GM12872 (cell line): ENCODE measurements at regions not wholly inside any gene's neighbourhood (a gene's known extent, or its start where the extent isn't known, plus 50 kb on each side); places are given as distances from the start of the nearest gene placed in this dataset.

Source experiments
- TF ChIP-seq, protein P1 (sequence below): IDR thresholded peaks from 3 replicates; pipeline ENCODE4 v1.5.1; 2011; ENCODE audit warnings: low read depth, mild to moderate bottlenecking, low read length, moderate library complexity; ENCODE audit not compliant: insufficient read depth

DNA sequence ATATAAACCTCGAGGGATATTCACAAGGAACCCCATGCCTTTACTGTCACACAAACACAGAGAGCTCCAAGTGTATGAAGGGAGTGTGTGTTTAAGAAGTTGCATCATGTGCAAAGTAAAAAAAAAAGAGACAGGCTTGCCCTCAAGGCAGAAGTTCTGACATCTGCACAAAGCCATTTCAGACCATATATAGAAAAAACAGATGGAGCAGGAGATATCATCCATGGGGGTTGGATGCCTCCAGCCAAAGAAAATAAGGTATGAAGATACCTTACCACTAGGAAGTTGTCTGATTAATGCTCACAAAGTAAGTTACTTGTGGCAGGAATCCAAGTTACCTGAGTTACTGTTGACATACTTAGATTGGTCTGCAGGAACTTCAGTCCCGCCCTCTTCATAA, 476.2 kb downstream of the KDM5D start:
- TF ChIP-seq, protein P1, sequence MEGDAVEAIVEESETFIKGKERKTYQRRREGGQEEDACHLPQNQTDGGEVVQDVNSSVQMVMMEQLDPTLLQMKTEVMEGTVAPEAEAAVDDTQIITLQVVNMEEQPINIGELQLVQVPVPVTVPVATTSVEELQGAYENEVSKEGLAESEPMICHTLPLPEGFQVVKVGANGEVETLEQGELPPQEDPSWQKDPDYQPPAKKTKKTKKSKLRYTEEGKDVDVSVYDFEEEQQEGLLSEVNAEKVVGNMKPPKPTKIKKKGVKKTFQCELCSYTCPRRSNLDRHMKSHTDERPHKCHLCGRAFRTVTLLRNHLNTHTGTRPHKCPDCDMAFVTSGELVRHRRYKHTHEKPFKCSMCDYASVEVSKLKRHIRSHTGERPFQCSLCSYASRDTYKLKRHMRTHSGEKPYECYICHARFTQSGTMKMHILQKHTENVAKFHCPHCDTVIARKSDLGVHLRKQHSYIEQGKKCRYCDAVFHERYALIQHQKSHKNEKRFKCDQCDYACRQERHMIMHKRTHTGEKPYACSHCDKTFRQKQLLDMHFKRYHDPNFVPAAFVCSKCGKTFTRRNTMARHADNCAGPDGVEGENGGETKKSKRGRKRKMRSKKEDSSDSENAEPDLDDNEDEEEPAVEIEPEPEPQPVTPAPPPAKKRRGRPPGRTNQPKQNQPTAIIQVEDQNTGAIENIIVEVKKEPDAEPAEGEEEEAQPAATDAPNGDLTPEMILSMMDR, result no peak

DNA sequence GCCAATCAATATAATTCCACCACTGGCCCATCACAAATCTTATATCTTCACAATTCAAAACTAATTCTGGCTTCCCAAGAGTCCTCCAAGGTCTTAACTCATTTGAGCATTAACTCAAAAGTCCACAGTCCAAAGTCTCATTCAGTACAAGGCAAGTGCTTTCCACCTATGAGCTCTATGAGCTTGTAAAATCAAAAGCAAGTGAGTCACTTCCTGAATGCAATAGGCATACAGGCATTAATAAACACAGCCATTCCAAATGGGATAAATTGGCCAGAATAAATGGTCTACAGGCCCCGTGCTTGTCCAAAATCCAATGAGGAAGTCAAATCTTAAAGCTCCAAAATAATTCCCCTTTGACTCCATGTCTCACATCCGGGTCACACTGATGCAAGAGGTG, 479.1 kb downstream of the KDM5D start:
- TF ChIP-seq, protein P1, result no peak

DNA sequence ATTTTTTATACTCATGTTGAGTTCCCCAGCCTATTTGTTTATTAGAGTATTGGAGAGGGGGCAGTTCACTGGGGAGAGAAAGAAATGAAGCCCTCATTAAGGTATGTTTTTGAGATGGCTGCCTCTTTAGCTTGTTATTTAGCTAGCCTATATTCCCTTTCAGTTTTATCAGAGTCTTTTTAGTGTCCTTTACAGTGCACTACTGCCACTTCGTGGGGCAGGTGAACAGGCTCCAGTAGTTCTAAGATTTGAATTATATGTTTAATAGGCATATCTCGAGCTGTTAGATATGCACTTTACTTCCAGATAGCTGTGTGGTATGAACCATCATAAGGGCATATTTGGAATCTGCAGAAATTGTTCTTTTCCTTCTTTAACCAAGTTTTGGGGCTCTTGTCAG, 482.2 kb downstream of the KDM5D start:
- TF ChIP-seq, protein P1, result no peak

DNA sequence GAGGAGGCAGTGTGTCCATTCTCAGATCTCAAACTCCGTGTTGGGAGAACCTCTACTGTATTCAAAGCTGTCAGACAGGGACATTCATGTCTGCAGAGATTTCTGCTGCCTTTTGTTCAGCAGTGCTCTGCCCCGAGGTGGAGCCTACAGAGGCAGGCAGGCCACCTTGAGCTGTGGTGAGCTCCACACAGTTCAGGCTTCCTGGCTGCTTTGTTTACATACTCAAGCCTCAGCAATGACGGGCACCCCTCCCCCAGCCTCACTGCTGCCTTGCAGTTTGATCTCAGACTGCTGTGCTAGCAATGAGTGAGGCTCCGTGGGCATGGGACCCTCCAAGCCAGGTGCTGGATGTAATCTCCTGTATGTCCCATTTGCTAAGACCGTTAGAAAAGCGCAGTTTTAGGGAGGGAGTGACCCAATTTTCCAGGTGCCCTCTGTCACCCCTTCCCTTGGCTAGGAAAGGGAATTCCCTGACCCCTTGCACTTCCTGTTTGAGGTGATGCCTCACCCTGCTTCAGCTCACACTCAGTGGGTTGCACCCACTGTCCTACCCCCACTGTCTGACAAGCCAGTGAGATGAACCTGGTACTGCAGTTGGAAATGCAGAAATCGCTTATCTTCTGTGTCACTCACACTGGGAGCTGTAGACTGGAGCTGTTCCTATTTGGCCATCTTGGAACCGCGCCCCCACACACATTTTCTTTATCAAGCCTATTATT, 458.9 kb upstream of the HSFY2 start:
- TF ChIP-seq, protein P1, result no peak

DNA sequence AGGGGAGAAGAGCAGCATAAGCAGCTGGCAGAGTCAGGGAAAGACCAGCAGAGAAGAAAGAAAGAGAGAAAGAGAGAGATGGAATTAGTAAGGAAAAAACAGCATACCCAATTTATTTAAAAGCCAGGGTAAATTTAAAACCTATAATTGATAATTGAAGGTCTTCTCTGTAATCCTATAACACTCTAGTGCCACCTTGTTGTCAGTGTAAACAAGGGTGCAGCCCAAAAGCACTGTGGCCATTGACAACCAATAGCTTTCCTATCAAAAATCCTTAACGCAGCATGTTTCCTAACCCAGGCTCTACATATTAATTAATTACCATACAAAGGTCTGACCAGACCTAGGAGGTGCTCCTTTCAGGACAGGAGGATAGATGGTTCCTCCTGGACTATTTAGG, 447.2 kb upstream of the HSFY2 start:
- TF ChIP-seq, protein P1, result no peak

DNA sequence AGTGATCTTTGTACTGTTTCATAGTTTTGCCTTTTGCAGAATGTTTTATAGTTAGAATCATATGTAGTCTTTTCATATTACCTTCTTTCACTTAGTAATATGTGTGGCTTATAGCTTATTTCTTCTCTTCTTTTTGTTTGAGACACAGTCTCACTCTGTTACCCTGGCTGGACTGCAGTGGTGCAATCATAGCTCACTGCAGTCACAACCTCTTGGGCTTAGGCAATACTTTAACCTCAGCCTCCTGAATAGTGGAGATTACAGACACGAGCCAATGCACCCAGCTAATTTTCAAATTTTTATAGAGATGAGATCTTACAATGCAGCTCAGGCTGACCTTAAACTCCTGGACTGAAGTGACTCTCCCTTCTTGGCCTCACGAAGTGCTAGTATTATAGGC, 435.4 kb upstream of the HSFY2 start:
- TF ChIP-seq, protein P1, result no peak

DNA sequence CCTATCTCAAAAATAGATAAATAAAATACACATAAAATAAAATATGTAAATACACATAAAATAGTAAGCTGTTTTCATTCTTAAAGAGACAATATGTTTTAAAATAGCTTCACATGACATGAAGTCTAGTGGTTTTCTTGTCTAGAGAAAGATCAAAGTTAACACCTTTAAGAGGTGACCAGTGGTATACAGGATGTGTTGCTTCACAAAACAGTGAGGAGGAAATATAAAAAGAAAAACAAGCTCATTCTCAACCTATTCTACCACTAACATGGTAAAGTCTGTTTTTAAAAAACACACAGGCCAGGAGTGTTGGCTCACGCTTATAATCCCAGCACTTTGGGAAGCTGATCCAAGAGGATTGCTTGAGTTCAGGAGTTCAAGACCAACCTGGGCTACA, 433.5 kb upstream of the HSFY2 start:
- TF ChIP-seq, protein P1, result no peak
